ENCODE measurements at regions not wholly inside any gene's neighbourhood (a gene's known extent, or its start where the extent isn't known, plus 50 kb on each side); places are given as distances from the start of the nearest gene placed in this dataset.
"Not testable (repeated sequence)": the region's sequence is repeated elsewhere in the genome, so short reads cannot be mapped to it uniquely, and the experiment has no call there.

DNA sequence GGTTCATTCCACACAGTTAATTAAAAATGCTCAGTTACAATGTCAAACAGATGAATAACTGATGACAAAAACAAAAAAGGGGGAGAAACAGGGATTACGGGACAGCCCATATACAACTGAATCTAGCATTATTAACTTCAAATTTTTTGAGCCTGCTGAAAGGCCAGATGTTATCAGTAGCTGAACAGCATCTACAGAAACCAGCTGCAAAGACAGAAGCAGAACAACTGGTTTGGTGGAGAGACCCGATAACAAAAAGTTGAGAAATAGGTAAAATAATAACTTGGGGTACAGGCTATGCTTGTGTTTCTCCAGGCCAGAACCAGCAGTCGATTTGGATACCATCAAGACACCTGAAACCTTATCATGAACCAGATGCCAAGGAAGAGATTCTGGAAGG is 109.8 kb downstream of the SEPTIN7 start:
- DNase-seq: not testable (repeated sequence)

DNA sequence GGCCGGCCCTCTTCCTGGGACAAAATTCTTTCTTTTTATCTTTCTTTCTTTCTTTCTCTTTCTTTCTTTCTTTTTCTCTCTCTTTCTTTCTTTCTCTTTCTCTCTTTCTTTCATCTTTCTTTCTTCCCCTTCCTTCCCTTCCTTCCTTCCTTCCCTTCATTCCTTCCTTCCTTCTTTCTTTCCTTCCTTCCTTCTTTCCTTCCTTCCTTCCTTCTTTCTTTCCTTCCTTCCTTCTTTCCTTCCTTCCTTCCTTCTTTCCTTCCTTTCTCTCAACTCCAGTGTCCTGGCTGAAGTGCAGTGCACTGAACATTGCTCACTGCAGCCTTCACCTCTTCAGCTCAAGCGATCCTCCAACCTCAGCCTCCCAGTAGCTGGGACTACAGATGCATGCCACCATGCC is 112.5 kb downstream of the SEPTIN7 start:
- DNase-seq: not testable (repeated sequence)

DNA sequence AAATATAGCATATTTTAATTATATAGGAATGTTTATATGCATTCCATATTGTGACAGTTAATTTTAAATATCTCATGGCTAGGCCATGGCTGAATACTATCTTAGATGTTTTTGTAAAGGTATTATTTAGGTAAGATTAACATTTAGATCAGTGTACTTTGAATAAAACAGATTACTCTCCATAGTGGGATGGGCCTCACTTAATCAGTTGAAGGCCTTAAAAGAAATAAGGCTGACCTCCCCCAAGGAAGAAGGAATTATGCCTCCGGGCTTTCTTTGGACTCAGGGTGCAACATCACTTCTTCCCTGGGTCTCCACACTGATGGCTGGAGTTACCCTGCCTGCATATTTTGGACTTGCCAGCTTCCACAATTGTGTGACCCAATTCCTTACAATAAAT is 113.4 kb downstream of the SEPTIN7 start:
- not testable (repeated sequence) for DNase-seq

DNA sequence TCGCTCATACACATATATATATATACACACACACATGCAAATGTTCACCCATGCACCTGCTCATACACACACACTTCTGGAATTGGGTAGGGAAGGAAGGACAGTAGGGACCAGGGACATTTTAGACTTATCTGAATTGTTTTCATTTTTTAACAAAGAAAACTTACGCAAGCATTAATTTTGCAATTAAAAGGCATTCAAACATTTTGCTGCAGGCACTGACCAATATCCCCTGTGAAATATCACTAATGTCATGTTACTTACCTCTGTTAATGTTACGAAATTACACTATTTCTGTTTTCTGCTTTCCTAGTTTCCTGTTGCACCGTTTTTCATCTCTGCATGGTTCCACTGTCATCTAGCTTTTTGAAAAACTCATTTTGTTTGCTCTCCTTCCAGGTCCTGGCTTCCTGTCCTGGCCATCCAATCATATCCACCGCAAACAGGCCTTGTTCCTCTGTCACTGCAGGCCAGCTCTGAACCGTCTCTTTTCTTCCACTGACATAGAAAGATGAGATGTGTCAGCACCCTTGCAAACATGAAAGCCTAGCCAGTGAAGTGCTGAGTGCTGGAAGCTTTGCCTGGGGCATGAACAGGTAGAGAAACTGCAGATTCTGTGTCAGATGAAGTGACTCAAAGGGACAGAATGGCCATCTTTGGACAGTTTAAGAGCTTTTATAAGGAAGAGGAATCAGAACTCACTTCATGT is 114.5 kb downstream of the SEPTIN7 start:
- DNase-seq: peak; percentile 59

DNA sequence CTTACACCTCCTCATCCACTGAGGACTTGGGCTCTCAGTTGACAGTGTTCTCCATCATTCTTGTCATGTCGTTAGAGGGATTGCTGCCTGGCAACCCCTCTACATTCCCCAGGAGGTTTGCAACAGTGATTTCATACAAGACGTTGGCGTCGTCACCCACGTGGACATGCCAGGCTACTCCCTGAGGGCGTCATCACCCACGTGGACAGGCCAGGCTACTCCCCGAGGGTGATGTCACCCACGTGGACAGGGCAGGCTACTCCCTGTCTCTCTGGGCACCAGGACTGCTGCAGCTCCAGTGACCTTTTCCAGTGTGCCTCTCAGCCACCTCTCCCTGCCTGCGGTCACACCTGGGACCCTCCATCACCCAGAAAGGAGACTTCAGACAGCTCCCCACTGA is 117.4 kb downstream of the SEPTIN7 start:
- DNase-seq: not testable (repeated sequence)

DNA sequence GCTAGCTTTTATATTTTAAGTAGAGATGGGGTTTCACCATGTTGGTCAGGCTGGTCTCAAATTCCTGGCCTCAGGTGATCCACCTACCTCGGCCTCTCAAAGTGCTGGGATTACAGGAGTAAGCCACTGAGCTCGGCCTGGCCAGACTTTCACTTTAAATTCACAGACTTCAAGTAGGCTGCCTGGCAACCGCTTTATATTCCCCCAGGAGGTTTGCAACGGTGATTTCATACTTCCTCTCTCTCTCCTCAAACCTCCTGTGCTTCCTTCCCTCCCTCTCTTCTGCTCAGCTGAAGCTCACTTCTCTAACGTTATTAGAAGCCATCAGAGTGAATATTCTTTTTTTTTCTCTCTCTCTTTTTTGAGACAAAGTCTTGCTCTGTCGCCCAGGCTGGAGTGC is 118.8 kb downstream of the SEPTIN7 start:
- not testable (repeated sequence) for DNase-seq

DNA sequence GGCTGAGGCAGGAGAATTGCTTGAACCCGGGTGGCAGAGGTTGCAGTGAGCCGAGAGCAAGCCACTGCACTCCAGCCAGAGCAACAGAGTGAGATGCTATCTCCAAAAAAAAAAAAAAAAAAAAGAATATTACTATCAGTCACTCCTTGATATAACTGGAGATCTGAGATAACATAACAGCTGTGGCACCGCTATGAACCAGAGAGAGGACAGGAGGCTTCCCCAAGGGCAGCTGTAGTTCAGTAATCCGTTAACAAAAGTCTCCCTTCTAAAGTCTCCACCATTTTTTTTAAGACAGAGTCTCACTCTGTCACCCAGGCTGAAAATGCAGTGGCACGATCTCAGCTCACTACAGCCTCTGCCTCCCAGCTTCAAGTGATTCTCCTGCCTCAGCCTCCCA is 120.5 kb downstream of the SEPTIN7 start:
- DNase-seq: not testable (repeated sequence)

DNA sequence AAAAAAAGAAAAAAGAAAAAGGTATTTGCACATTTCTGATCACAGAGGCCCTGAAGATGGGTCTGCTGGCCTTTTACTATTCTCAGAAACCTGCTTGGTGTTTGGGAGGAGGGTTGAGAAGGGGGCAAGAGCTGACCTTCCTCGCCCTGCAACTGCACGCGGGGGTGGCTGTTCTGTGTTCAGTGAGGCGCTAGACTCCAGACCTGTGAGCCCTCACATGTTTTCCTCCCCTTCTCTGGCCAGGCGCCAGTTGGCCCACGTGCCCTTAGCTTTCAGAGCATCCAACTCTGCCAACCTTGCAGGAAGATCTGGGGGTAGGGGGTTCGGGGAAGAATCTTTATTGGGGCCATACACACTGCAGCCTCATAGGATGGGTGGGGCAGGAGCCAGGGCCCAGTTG is 123.8 kb downstream of the SEPTIN7 start:
- not testable (repeated sequence) for DNase-seq

DNA sequence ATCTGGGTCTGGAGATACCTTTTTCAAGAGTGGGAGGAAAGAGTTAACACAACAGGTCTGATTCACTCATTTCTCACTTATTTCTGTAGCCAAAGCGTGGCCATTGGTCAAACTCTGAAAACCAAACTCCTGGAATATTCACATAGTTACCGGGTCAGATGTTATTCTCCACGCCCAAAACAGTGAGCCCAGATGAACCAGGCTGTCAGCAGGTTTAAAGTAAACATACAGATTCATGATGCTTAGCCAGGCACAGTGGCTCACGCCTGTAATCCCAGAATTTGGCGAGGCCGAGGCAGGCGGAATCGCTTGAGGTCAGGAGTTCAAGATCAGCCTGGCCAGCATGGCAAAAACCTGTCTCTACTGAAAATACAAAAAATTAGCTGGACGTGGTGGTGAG is 126.1 kb downstream of the SEPTIN7 start:
- DNase-seq: not testable (repeated sequence)

DNA sequence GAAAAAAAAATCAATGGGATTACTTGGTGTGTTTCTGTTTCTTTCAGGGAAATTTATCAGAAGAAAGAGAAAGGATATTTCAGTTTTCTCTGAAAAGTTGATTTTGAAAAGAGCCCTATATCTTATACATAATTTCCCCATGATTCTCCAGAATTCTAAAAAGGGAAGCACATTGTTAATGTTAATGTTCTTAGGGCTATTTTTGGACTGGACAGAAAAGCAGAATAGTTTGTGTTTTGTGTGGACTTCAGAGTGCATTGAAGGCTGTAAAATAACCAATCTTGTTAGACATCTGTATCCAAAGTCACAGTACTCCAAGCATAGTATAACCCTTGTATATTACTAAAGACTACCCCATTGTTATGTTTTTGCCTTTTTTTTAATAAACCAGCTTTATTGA is 130.3 kb downstream of the SEPTIN7 start:
- DNase-seq: not testable (repeated sequence)

DNA sequence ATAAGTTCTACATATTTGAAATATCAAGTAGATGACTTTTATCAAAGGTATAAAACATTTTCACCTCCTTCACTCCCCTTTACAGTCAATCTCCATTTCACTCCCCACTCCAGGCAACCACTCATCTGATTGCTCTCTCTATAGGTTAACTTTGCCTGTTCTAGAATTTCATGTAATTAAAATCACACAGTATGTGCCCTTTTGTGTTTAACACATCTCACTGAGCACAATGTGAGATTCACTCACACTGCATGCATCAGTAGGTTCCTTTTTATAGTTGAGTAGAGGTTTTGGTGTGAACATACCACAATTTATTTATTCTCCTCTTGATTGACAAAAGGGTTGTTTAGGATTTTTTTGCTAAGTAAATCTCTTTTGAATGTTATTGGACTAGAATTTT is 130.7 kb downstream of the SEPTIN7 start:
- DNase-seq: peak; percentile 20

DNA sequence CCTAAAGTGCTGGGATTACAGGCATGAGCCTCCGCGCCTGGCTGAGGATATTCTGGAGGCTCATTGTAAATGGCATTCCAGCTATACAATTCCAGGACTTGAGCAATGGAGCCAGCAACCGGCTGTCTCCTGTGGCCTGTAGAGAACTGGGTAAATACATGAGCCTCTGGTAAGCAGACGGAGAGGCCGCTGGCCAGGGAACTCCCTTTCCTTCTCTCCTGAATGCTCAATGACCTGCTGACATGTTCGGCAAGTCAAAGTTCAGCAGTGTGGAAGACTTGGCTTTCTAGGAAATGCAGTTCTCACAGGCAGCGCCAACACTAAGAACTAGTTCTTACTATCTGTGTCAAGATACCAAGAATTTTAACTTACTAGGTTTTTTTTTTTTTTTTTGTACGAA is 139.8 kb downstream of the SEPTIN7 start:
- DNase-seq: not testable (repeated sequence)

DNA sequence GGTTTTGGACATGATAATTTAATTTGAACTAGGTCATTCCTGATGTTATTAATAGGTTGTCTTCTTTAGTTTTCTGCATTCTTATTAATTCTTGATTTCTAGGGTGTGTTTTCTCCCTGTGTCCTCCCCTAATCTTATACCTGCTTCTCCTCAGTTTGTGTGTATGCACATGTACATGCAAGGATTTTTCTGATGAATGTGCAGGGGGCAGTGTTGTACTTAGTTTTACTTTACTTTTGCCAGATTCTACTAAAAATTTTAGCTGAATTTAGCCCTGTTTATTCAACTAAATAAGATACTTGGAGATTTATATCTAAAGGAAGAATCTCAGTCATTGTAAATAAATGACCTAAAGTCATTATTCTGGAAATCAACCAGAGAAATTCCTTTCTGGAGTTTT is 144.8 kb downstream of the SEPTIN7 start:
- not testable (repeated sequence) for DNase-seq

DNA sequence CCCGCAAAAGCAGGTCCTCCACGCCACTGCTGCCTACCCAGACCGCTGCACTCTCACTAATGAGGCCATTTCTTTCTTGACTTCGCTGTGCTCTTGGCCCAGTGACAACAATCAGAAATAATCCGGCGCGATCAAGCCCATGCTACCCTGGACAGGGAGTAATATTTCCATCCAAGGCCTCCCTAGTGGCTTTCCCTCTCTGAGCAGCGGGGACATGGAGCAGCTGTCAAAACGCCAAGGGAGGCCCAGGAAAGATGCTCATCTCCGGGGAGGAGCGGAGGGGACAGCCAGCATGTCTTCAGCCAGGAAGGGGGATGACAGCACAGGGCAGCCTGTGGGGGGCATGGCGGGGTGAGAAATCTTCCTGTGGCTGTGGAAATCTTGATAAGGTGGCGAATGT is 154.9 kb downstream of the SEPTIN7 start:
- not testable (repeated sequence) for DNase-seq

DNA sequence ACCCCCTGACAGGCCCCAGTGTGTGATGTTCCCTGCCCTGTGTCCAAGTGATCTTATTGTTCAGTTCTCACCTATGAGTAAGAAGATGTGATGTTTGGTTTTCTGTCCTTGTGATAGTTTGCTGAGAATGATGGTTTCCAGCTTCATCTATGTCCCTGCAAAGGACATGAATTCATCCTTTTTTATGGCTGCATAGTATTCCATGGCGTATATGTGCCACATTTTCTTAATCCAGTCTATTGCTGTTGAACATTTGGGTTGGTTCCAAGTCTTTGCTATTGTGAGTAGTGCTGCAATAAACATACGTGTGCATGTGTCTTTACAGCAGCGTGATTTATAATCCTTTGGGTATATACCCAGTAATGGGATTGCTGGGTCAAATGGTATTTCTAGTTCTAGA is 156.1 kb downstream of the SEPTIN7 start:
- DNase-seq: not testable (repeated sequence)

DNA sequence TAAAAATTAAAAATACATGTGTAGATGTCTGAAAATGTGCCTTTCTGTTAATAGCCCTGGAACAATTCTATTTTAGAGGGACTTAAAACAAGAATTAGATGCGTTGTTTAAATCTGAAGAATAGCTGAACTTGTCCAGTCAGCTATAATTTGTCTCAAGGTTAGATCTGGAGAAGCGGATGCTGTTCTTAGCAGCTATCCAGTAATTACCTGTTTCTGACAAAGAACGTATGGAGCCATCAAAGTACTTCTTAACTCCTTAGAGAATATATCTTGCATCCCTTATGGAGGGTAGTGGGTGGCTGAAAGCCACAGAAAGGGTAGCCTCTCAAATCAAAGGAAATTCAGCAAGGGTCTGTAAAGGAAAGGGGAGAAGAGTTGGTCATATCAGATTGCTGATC is 160.4 kb downstream of the SEPTIN7 start:
- not testable (repeated sequence) for DNase-seq

DNA sequence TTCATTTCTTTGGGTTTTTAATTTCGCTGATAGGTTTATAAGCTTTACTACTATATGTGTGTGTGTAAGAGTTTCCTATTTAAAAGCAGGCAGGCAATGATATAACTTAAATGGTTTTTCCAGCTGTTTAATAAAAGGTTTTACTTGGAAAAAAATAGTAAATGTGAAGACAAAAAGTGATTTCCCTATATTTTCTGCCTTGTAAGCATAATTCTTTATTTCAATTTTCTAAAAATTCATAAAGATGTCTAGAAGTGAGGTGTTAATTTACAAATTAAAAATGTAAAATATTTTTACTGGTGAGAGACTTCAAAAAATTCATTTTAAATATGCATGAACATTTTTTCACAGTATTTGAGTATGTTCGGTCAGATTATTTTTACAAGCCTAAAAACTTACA is 161.8 kb downstream of the SEPTIN7 start:
- not testable (repeated sequence) for DNase-seq

DNA sequence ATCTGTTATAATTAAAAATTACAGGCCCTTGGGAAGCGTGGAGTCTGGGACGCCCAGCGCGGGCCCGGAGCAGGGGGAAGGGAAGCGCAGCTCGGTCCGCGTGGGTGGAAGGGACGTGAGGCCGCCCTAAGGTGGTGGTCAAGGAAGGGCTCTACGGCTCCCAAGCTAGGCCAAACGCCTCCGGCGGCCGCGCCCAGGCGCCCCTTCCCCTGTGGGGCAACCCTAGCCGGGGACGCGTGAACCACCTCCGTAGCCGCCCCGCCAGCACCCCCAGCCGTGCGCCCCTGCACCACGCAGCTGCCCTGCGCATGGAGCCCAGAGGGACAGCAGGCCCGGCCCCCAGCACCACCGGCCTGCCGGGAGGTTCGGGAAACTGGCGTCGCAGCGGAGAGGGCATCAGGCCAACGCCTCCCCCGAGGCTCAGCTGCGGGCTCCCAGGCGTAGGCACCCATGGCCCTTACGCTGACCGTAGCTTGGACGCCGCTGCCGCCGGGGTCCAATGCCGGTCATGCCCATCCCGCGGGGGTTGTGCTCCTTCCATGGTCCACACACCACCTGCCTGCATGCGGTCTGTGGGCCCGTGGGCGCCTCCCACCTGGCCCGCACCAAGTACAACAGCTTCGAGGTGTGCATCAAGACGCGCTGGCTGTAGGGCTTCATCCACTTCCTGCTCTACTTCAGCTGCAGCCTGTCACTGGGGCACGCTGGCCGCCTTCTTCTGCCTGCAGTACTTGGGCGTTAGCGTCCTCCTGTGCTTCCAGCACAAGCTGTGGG is 166.7 kb downstream of the SEPTIN7 start:
- DNase-seq: no peak

DNA sequence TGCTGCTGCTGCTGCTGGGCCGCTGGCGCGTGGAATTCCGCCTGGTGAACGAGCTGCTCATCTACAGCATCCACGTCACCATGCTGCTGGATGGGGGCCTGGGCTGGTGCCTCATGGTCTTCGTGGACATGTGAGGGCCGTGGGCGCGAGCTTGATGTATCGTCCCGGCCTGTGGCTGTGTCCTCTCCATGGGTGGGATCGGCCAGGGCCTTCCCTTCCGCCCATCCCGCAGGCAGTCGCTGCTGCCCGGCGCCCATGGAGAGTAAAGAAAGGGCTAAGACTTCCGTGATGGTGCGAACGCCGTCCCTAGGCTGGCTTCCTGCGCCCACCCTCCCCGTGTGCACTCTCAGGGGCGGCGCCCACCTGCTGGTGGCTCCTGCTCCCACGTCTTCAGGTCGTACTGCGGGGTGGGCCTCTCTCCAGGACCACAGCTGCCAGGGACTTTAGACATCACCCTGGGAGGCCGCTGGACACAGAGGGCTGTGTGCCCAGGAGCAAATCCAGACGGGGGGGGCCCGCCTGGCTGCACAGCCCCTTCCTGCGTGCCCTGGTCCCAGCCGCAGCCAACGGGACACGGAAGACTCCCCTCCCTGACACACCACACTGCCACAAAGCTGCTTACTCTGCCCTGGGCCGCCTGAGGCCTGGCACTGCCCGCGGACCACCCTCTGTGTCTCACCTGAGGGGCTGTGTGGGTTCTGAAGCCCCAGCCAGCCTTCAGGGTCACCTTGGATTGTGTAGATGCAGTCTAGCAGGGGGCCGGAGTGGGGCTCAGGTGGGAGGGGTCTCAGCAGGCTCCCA is 167.5 kb downstream of the SEPTIN7 start:
- no peak for DNase-seq

DNA sequence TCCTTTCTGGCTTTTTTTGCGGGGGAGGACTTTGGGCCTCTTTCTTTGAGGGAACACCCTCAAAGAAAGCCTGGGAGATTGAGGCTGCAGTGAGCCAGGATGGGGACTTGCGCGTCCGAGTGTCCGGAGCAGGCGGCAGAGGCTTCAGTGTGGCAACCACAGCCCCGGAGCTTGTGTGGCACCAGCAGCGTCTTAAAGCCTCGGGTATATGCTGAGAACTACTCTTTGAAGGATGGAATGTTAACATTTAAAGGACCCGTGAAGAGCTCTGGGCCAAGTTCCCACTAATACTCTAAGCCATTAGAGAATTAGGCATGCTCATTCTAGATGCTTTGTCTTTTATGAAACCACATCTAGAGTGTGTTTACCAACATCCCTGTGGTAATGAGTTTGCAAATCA is 168.2 kb downstream of the SEPTIN7 start:
- DNase-seq: no peak

DNA sequence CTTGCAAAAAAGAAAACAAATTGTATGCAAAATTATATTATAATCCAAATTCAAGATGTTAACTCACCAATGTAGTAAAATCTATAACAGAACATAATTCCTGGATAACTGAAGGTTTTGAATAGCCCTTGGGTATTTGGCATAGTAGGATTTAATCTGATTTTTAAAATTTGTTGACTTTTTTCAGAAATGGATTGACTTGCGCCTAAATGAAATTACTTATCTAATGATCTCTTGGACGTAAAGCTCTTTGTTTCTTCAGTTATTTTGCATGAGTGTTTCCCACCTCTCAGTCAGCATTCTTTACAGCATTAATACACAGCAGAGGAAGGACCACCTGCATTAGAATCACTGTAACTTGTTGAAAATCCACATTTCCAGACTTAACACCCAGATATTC is 169.6 kb downstream of the SEPTIN7 start:
- no peak for DNase-seq

DNA sequence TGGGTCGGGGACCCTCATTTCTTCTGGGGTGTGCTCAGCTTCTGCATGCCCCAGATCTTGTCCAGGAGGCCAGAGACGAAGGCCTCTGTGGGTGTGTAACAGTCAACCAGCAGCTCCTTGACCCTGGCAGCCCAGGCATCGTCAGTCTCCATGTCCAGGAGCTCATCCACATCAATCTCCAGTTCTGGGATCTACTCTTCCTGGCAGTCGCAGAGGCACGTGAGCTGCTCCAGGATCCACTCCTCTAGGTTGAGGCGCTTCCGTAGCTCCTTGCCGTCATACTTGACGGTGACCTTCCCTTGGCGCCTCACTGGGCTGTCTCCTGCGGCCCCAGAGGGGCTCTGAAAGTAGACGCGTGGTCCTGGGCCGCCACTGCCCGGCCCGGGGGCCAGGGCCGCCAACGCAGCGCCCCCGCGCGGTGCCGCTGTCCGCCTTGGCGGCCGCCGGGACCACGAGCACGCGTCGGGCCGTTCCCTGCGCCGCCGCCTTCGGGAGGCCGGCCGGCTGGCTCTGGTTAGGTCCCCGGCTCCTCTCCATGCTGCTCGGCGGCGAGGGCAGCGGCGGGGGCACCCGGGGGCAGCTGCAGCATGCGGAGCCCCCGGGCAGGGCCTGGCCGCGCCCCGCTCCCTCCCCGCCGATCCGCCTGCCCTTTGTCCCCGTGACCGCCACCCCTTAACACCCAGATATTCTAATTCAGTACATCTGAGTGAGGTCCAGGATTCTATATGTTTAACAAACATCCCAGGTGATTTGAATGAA is 170.5 kb downstream of the SEPTIN7 start:
- DNase-seq: no peak

All from NCI-H146 (cell line).